Right atrium auricular region (tissue), 2 donors: ENCODE measurements at regions not wholly inside any gene's neighbourhood (a gene's known extent, or its start where the extent isn't known, plus 50 kb on each side); places are given as distances from the start of the nearest gene placed in this dataset.

Source experiments
- DNase-seq: peaks from one replicate; pipeline ENCODE4 v3.0.0-alpha.2; 2019; ENCODE audit warnings: low spot score
- H3K27ac ChIP-seq, 2 donors: fragments of 200-600 bp; sonication (generic); 1 replicate in 1 of 2; 2 replicates in 1 of 2; pipeline ENCODE4 v1.5.1; 2016 to 2019
- H3K27me3 ChIP-seq, 2 donors: fragments of 200-600 bp; sonication (generic); one replicate each; pipeline versions ENCODE4 v1.5.1 to v1.6.0; 2017 to 2019
- H3K36me3 ChIP-seq: fragments of 200-600 bp; sonication (generic); one replicate; pipeline ENCODE4 v1.5.1; 2016
- H3K4me1 ChIP-seq, 2 donors: fragments of 200-600 bp; sonication (generic); one replicate each; pipeline versions ENCODE4 v1.5.1 to v1.6.0; 2017 to 2019
- H3K4me3 ChIP-seq, 2 donors: fragments of 200-600 bp; sonication (generic); 1 replicate in 1 of 2; 2 replicates in 1 of 2; pipeline ENCODE4 v1.5.1; 2017 to 2019; ENCODE audit warnings: mild to moderate bottlenecking in 1 of 2, moderate library complexity in 1 of 2
- H3K9me3 ChIP-seq, 2 donors: fragments of 200-600 bp; sonication (generic); one replicate each; pipeline ENCODE4 v1.5.1; 2019
- TF ChIP-seq, protein P1 (sequence below), 2 donors: fragments of 200-600 bp; sonication (generic); IDR thresholded peaks; one replicate each; pipeline ENCODE4 v1.5.1; 2019; ENCODE audit warnings: antibody characterized with exemption in 2 of 2

- H3K4me3 ChIP-seq: no peak overlapping the region
- H3K27ac ChIP-seq: no peak overlapping the region
- H3K27me3 ChIP-seq: no peaks in the 10 kb centered on the region
- no peaks in the 10 kb centered on the region for H3K36me3 ChIP-seq
- no peaks in the 10 kb centered on the region for H3K9me3 ChIP-seq
- H3K4me1 ChIP-seq: no peaks in the 10 kb centered on the region
- no peak for DNase-seq
- TF ChIP-seq, protein P1, sequence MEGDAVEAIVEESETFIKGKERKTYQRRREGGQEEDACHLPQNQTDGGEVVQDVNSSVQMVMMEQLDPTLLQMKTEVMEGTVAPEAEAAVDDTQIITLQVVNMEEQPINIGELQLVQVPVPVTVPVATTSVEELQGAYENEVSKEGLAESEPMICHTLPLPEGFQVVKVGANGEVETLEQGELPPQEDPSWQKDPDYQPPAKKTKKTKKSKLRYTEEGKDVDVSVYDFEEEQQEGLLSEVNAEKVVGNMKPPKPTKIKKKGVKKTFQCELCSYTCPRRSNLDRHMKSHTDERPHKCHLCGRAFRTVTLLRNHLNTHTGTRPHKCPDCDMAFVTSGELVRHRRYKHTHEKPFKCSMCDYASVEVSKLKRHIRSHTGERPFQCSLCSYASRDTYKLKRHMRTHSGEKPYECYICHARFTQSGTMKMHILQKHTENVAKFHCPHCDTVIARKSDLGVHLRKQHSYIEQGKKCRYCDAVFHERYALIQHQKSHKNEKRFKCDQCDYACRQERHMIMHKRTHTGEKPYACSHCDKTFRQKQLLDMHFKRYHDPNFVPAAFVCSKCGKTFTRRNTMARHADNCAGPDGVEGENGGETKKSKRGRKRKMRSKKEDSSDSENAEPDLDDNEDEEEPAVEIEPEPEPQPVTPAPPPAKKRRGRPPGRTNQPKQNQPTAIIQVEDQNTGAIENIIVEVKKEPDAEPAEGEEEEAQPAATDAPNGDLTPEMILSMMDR (IDR thresholded peaks at IDR 0.05): no peak
Measured at GRCh38 chr14:53533384-53533970, 380.4 kb upstream of the DDHD1 start.

DNA sequence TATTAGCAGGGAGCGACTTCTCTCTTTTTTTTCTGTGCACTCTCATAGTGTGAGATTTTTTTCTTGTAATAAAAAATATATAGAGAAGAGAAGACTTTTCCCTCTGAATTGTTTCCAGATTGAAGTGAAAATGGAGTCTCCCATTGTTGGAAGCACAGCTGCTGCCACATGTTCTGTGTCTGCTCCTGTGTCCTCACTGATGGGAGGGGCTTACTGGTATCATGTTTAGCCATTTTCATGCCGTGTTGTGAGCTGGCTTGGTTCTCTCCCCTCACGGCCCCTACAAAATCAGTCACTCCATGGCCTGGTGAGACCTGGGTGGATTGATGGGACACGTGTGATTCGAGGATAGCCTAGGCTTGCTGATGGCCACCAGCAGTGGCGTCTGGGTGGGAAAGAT, 379.7 kb upstream of the DDHD1 start:
- no peaks in the 10 kb centered on the region for H3K36me3 ChIP-seq
- H3K9me3 ChIP-seq: no peaks in the 10 kb centered on the region
- no peak for DNase-seq
- no peaks in the 10 kb centered on the region for H3K27me3 ChIP-seq
- H3K4me3 ChIP-seq: no peak overlapping the region
- H3K27ac ChIP-seq: no peak overlapping the region
- H3K4me1 ChIP-seq: no peaks in the 10 kb centered on the region
- TF ChIP-seq, protein P1 (IDR thresholded peaks at IDR 0.05): no peak

DNA sequence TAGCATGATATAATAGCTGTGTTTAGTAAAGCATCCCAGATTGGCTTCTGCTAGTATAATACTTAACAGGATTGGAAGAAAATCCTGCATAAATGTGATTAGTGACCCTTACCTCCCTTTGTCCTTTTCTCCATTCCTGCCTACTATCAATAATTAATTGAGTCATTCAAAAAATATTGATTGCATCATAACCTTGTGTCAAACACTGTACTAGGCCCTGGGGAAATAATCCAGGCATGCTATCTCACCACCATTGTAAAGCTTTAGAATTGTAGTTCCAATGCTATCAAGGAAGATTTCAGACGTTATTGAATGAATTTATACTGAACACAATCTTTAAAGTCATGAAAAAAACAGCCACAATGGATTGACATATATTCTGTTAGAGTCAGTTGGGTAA, 378.6 kb upstream of the DDHD1 start:
- H3K36me3 ChIP-seq: no peaks in the 10 kb centered on the region
- DNase-seq: no peak
- no peaks in the 10 kb centered on the region for H3K4me1 ChIP-seq
- H3K9me3 ChIP-seq: no peaks in the 10 kb centered on the region
- no peak overlapping the region for H3K27ac ChIP-seq
- TF ChIP-seq, protein P1 (IDR thresholded peaks at IDR 0.05): no peak
- H3K27me3 ChIP-seq: no peaks in the 10 kb centered on the region
- no peak overlapping the region for H3K4me3 ChIP-seq

GRCh38 chr14:53531156-53531555, 378.0 kb upstream of the DDHD1 start:
- H3K4me3 ChIP-seq: no peak overlapping the region
- TF ChIP-seq, protein P1 (IDR thresholded peaks at IDR 0.05): no peak
- no peaks in the 10 kb centered on the region for H3K27me3 ChIP-seq
- H3K27ac ChIP-seq: no peak overlapping the region
- H3K9me3 ChIP-seq: no peaks in the 10 kb centered on the region
- no peaks in the 10 kb centered on the region for H3K4me1 ChIP-seq
- H3K36me3 ChIP-seq: no peaks in the 10 kb centered on the region
- no peak for DNase-seq

DNA sequence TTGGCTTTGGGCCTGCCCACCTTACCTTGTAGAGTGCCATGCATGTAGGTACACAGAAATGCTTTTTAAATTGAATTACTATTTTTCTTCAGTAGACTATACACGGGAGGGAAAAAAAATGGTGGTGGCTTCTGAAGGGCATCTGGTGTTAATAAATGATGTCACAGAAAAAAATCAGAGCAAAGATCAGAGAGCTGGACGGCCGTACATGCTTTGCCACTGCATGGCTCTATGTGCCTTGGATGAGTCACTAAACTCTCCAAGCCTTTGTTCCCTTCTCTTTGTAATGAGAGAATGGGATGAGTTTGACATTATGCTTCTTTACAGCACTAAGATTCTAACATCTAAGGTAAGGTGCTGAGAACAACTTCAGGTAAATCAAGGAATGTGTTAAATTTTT, 376.4 kb upstream of the DDHD1 start:
- Histone ChIP-seq H3K4me1 (no peaks in the 10 kb centered on the region), H3K9me3 (no peaks in the 10 kb centered on the region), H3K27ac (no peak overlapping the region), H3K36me3 (no peaks in the 10 kb centered on the region), H3K27me3 (no peaks in the 10 kb centered on the region), H3K4me3 (no peak overlapping the region)
- TF ChIP-seq, protein P1 (IDR thresholded peaks at IDR 0.05): no peak
- DNase-seq: no peak

DNA sequence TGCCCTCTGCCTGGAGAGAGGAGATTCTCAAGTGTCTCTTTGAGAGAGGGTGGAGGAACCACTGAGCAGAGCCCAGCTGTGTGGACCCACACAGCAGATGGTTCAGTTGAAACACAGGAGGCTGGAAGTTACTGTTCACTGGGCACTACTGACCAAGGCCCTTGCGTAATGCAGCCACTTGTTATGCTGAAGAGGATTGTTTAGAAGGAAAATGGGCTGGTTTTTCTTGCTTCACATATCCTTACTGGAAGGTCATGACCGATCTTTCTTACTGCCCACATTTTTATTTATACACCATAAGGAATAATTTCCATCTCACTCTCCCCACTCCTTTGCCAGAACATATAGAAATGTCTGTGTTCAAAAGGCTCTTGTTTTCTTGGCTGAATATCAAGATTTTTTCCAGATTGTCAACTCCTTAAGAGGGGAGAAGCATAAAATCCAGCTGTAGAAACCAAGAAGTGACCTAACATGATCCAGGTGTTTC, 375.1 kb upstream of the DDHD1 start:
- no peaks in the 10 kb centered on the region for H3K9me3 ChIP-seq
- no peak overlapping the region for H3K27ac ChIP-seq
- no peak for DNase-seq
- H3K27me3 ChIP-seq: no peaks in the 10 kb centered on the region
- H3K4me3 ChIP-seq: no peak overlapping the region
- H3K4me1 ChIP-seq: no peaks in the 10 kb centered on the region
- TF ChIP-seq, protein P1 (IDR thresholded peaks at IDR 0.05): no peak
- H3K36me3 ChIP-seq: no peaks in the 10 kb centered on the region
